ENCODE measurements at regions not wholly inside any gene's neighbourhood (a gene's known extent, or its start where the extent isn't known, plus 50 kb on each side); places are given as distances from the start of the nearest gene placed in this dataset.

GRCh38 chr17:14749269-14749668 is 448.4 kb downstream of the HS3ST3B1 start:
- Histone ChIP-seq H3F3A (ENCODE audit: insufficient read depth, low read length, poor library complexity, severe bottlenecking) (no peaks in the 10 kb centered on the region), H3K36me3 (ENCODE audit: insufficient read depth, low read length) (no peaks in the 10 kb centered on the region), H3K79me2 (replicated peaks; ENCODE audit: insufficient read depth, low read length) (no peaks in the 10 kb centered on the region), H3K4me2 (ENCODE audit: low read length) (no peak overlapping the region), H2AFZ (ENCODE audit: low read depth, low read length) (no peak overlapping the region), H3K4me3 (ENCODE audit: low read length) (no peak overlapping the region), H4K20me1 (ENCODE audit: insufficient read depth) (no peaks in the 10 kb centered on the region), H3K9me2 (ENCODE audit: insufficient read depth, low read length) (no peaks in the 10 kb centered on the region), H3K9me3 (ENCODE audit: low read length) (no peaks in the 10 kb centered on the region), H3K27ac (ENCODE audit: low read length) (no peak overlapping the region), H3K27me3 (ENCODE audit: insufficient read depth, low read depth, low read length) (no peaks in the 10 kb centered on the region), H3K9ac (ENCODE audit: low read length) (no peak overlapping the region)
- no peak for TF ChIP-seq RAD21 (conservative IDR thresholded peaks at IDR 0.05)
- no peak for TF ChIP-seq CTCF (IDR thresholded peaks at IDR 0.05; ENCODE audit: poor library complexity, severe bottlenecking)
- TF ChIP-seq MXI1 (conservative IDR thresholded peaks at IDR 0.05; ENCODE audit: poor library complexity, severe bottlenecking): no peak
- TF ChIP-seq TAF1 (IDR thresholded peaks at IDR 0.05; ENCODE audit: low read depth): no peak
- TF ChIP-seq POLR2AphosphoS5 (IDR thresholded peaks at IDR 0.05): no peak
- no peak for TF ChIP-seq REST (IDR thresholded peaks at IDR 0.05; ENCODE audit: borderline replicate concordance)
- no peak for TF ChIP-seq EZH2 (IDR thresholded peaks at IDR 0.05; ENCODE audit: borderline replicate concordance, insufficient read depth, low read length, poor library complexity, severe bottlenecking)
- no peak for TF ChIP-seq EP300 (conservative IDR thresholded peaks at IDR 0.05; ENCODE audit: poor library complexity, severe bottlenecking)
- no peak for TF ChIP-seq SMC3 (conservative IDR thresholded peaks at IDR 0.05; ENCODE audit: poor library complexity)

DNA sequence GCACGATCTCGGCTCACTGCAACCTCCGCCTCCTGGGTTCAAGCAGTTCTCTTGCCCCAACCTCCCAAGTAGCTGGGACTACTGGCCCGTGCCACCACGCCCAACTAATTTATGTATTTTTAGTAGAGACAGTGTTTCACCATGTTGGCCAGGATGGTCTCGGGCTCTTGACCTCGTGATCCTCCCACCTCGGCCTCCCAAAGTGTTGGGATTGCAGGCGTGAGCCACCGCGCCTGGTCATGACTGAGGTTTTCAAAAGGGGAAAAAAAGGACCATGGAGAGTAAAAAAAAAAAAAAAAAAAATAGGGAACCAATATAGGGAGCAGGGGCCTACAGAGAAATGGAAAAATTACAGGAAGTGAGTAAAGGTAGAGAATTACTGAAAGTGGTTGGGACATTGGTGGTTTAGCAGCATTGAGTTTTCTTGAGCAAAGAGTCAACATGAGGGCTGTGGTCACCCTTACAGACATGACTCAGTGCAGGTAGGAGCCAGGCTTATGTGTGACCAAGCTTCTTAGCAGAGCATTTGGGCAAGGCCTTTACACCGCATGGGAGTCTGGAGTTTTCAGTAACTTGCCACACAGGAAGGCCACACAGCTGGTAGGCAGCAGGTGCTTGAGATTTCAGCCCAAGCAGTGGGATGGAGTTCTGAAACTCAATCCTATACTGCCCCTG is 447.3 kb downstream of the HS3ST3B1 start:
- Histone ChIP-seq H3K9ac (ENCODE audit: low read length) (no peak overlapping the region), H3K9me3 (ENCODE audit: low read length) (no peaks in the 10 kb centered on the region), H3K4me3 (ENCODE audit: low read length) (no peak overlapping the region), H4K20me1 (ENCODE audit: insufficient read depth) (no peaks in the 10 kb centered on the region), H3F3A (ENCODE audit: insufficient read depth, low read length, poor library complexity, severe bottlenecking) (no peaks in the 10 kb centered on the region), H3K27ac (ENCODE audit: low read length) (no peak overlapping the region), H3K4me2 (ENCODE audit: low read length) (no peak overlapping the region), H3K9me2 (ENCODE audit: insufficient read depth, low read length) (no peaks in the 10 kb centered on the region), H3K27me3 (ENCODE audit: insufficient read depth, low read depth, low read length) (no peaks in the 10 kb centered on the region), H3K36me3 (ENCODE audit: insufficient read depth, low read length) (no peaks in the 10 kb centered on the region), H3K79me2 (replicated peaks; ENCODE audit: insufficient read depth, low read length) (no peaks in the 10 kb centered on the region), H2AFZ (ENCODE audit: low read depth, low read length) (no peak overlapping the region)
- TF ChIP-seq EP300 (conservative IDR thresholded peaks at IDR 0.05; ENCODE audit: poor library complexity, severe bottlenecking) (no peak), MXI1 (conservative IDR thresholded peaks at IDR 0.05; ENCODE audit: poor library complexity, severe bottlenecking) (no peak), SMC3 (conservative IDR thresholded peaks at IDR 0.05; ENCODE audit: poor library complexity) (no peak), POLR2AphosphoS5 (IDR thresholded peaks at IDR 0.05) (no peak), TAF1 (IDR thresholded peaks at IDR 0.05; ENCODE audit: low read depth) (no peak), RAD21 (conservative IDR thresholded peaks at IDR 0.05) (no peak), REST (IDR thresholded peaks at IDR 0.05; ENCODE audit: borderline replicate concordance) (no peak), CTCF (IDR thresholded peaks at IDR 0.05; ENCODE audit: poor library complexity, severe bottlenecking) (no peak)

Data from neural cell (in vitro differentiated cells).